Gastrocnemius medialis (tissue), 4 donors: ENCODE measurements at regions not wholly inside any gene's neighbourhood (a gene's known extent, or its start where the extent isn't known, plus 50 kb on each side); places are given as distances from the start of the nearest gene placed in this dataset.

ENCODE experiments used
- CTCF ChIP-seq, 5 experiments: fragments of 450-650 bp in 3 of 5; fragments of 200-600 bp in 2 of 5; sonication (generic) in 2 of 5; IDR thresholded peaks in 4 of 5; conservative IDR thresholded peaks in 1 of 5; 1 replicate in 4 of 5; 2 replicates in 1 of 5; pipeline ENCODE4 v1.5.1; 2016 to 2019; ENCODE audit warnings: antibody characterized with exemption in 5 of 5, mild to moderate bottlenecking in 3 of 5, moderate library complexity in 3 of 5
- POLR2A ChIP-seq, 2 donors: fragments of 450-650 bp; IDR thresholded peaks; one replicate each; pipeline ENCODE4 v1.6.1; 2017; ENCODE audit warnings: antibody characterized with exemption in 2 of 2, mild to moderate bottlenecking in 2 of 2, moderate library complexity in 2 of 2

- no peak for TF ChIP-seq CTCF (IDR thresholded peaks at IDR 0.05 in 4 of 5, conservative IDR thresholded peaks at IDR 0.05 in 1 of 5)
- TF ChIP-seq POLR2A (IDR thresholded peaks at IDR 0.05), result no peak
Observed at GRCh38 chrX:38927592-38927991, 126.3 kb downstream of the MID1IP1 start.
